Central memory CD8-positive, alpha-beta T cell (primary cell): ENCODE measurements at regions not wholly inside any gene's neighbourhood (a gene's known extent, or its start where the extent isn't known, plus 50 kb on each side); places are given as distances from the start of the nearest gene placed in this dataset.

ENCODE experiments used
- ATAC-seq: fragments of 150-1000 bp; cut with Tn5 transposase; replicated peaks from 2 replicates; pipeline ENCODE4 v1.10.0; 2022; ENCODE audit warnings: mild to moderate bottlenecking, moderate FRiP score, moderate number of reproducible peaks; ENCODE audit not compliant: poor library complexity, severe bottlenecking; ENCODE audit errors: extremely low read depth
- DNase-seq, 2 donors: peaks; one replicate each; pipeline ENCODE4 v3.0.0; 2021; ENCODE audit warnings: low spot score in 2 of 2
- H3K27ac Mint-ChIP-seq: one replicate; pipeline ENCODE4 v1.8.0; 2022; ENCODE audit warnings: low read depth, mild to moderate bottlenecking, moderate library complexity, mixed read lengths
- H3K27me3 Mint-ChIP-seq: one replicate; pipeline ENCODE4 v1.8.0; 2022; ENCODE audit warnings: mixed read lengths
- H3K36me3 Mint-ChIP-seq: one replicate; pipeline ENCODE4 v1.8.0; 2022; ENCODE audit warnings: mild to moderate bottlenecking, moderate library complexity, mixed read lengths; ENCODE audit not compliant: insufficient read depth
- H3K4me1 Mint-ChIP-seq: one replicate; pipeline ENCODE4 v1.8.0; 2022; ENCODE audit warnings: mixed read lengths
- H3K4me3 Mint-ChIP-seq: one replicate; pipeline ENCODE4 v1.8.0; 2022; ENCODE audit warnings: mild to moderate bottlenecking, moderate library complexity, mixed read lengths
- H3K9me3 Mint-ChIP-seq: one replicate; pipeline ENCODE4 v1.8.0; 2022; ENCODE audit warnings: mixed read lengths

- Mint-ChIP-seq H3K27me3 (peaks cover 37% of the 10 kb centered on the region), H3K4me1 (no peaks in the 10 kb centered on the region), H3K36me3 (no peaks in the 10 kb centered on the region), H3K27ac (no peak overlapping the region), H3K4me3 (no peak overlapping the region), H3K9me3 (no peaks in the 10 kb centered on the region)
- no peak for DNase-seq
- ATAC-seq: no peak
Observed at GRCh38 chr12:97336900-97337751, 125.5 kb upstream of the RMST start.

- no peak for ATAC-seq
- H3K4me1 Mint-ChIP-seq: no peaks in the 10 kb centered on the region
- H3K9me3 Mint-ChIP-seq: no peaks in the 10 kb centered on the region
- H3K27ac Mint-ChIP-seq: no peak overlapping the region
- no peak overlapping the region for H3K4me3 Mint-ChIP-seq
- DNase-seq: no peak
- H3K27me3 Mint-ChIP-seq: peaks cover 25% of the 10 kb centered on the region
- H3K36me3 Mint-ChIP-seq: no peaks in the 10 kb centered on the region
Observed at GRCh38 chr12:97342130-97342529, 120.5 kb upstream of the RMST start.

GRCh38 chr12:97347956-97348355, 114.6 kb upstream of the RMST start:
- Mint-ChIP-seq H3K4me3 (no peak overlapping the region), H3K27me3 (no peaks in the 10 kb centered on the region), H3K9me3 (no peaks in the 10 kb centered on the region), H3K27ac (no peak overlapping the region), H3K36me3 (no peaks in the 10 kb centered on the region), H3K4me1 (no peaks in the 10 kb centered on the region)
- no peak for ATAC-seq
- DNase-seq: no peak

GRCh38 chr12:97358361-97358760, 104.2 kb upstream of the RMST start:
- Mint-ChIP-seq H3K27me3 (peaks cover 28% of the 10 kb centered on the region), H3K36me3 (no peaks in the 10 kb centered on the region)
- no peak for ATAC-seq

GRCh38 chr12:97359021-97359690, 103.4 kb upstream of the RMST start:
- DNase-seq: no peak
- no peak overlapping the region for H3K27ac Mint-ChIP-seq
- H3K4me3 Mint-ChIP-seq: no peak overlapping the region
- H3K27me3 Mint-ChIP-seq: peaks cover 28% of the 10 kb centered on the region
- H3K4me1 Mint-ChIP-seq: no peaks in the 10 kb centered on the region
- no peaks in the 10 kb centered on the region for H3K36me3 Mint-ChIP-seq
- peaks cover 10% of the 10 kb centered on the region for H3K9me3 Mint-ChIP-seq
- no peak for ATAC-seq

More at GRCh38 chr12:97358361-97358760, 104.2 kb upstream of the RMST start:
- Mint-ChIP-seq H3K27ac (no peak overlapping the region), H3K4me3 (no peak overlapping the region), H3K4me1 (no peaks in the 10 kb centered on the region), H3K9me3 (peaks cover 10% of the 10 kb centered on the region)
- no peak for DNase-seq

- DNase-seq (no peak), ATAC-seq (no peak)
- H3K4me3 Mint-ChIP-seq: no peak overlapping the region
- no peaks in the 10 kb centered on the region for H3K4me1 Mint-ChIP-seq
- no peak overlapping the region for H3K27ac Mint-ChIP-seq
- no peaks in the 10 kb centered on the region for H3K36me3 Mint-ChIP-seq
- H3K27me3 Mint-ChIP-seq: peaks cover 29% of the 10 kb centered on the region
- H3K9me3 Mint-ChIP-seq: peaks cover 4% of the 10 kb centered on the region
Observed at GRCh38 chr12:97363693-97364092, 98.9 kb upstream of the RMST start.

- no peak for ATAC-seq
- Mint-ChIP-seq H3K9me3 (peaks cover 4% of the 10 kb centered on the region), H3K36me3 (no peaks in the 10 kb centered on the region), H3K27ac (no peak overlapping the region), H3K27me3 (peaks cover 22% of the 10 kb centered on the region), H3K4me1 (no peaks in the 10 kb centered on the region), H3K4me3 (no peak overlapping the region)
- DNase-seq: no peak
Observed at GRCh38 chr12:97368462-97369163, 94.0 kb upstream of the RMST start.

GRCh38 chr12:97375310-97375709, 87.3 kb upstream of the RMST start:
- Mint-ChIP-seq H3K27me3 (no peaks in the 10 kb centered on the region), H3K9me3 (no peaks in the 10 kb centered on the region), H3K27ac (no peak overlapping the region), H3K4me3 (no peak overlapping the region), H3K4me1 (no peaks in the 10 kb centered on the region), H3K36me3 (no peaks in the 10 kb centered on the region)
- ATAC-seq (no peak), DNase-seq (no peak)

- no peak for DNase-seq
Observed at GRCh38 chr12:97380440-97380839, 82.2 kb upstream of the RMST start.

GRCh38 chr12:97385121-97385520, 77.5 kb upstream of the RMST start:
- H3K4me1 Mint-ChIP-seq: no peaks in the 10 kb centered on the region
- H3K36me3 Mint-ChIP-seq: no peaks in the 10 kb centered on the region
- H3K27me3 Mint-ChIP-seq: peaks cover 9% of the 10 kb centered on the region
- peaks cover 6% of the 10 kb centered on the region for H3K9me3 Mint-ChIP-seq
- ATAC-seq (no peak), DNase-seq (no peak)
- H3K27ac Mint-ChIP-seq: no peak overlapping the region
- no peak overlapping the region for H3K4me3 Mint-ChIP-seq

More at GRCh38 chr12:97380440-97380839, 82.2 kb upstream of the RMST start:
- Mint-ChIP-seq H3K4me3 (no peak overlapping the region), H3K27me3 (no peaks in the 10 kb centered on the region), H3K9me3 (no peaks in the 10 kb centered on the region), H3K4me1 (no peaks in the 10 kb centered on the region), H3K27ac (no peak overlapping the region), H3K36me3 (no peaks in the 10 kb centered on the region)
- ATAC-seq: no peak

- Mint-ChIP-seq H3K4me3 (no peak overlapping the region), H3K36me3 (no peaks in the 10 kb centered on the region), H3K4me1 (no peaks in the 10 kb centered on the region), H3K27me3 (peaks cover 9% of the 10 kb centered on the region), H3K9me3 (peaks cover 6% of the 10 kb centered on the region), H3K27ac (no peak overlapping the region)
- ATAC-seq (no peak), DNase-seq (no peak)
Observed at GRCh38 chr12:97386133-97386581, 76.4 kb upstream of the RMST start.

GRCh38 chr12:97387844-97388243, 74.8 kb upstream of the RMST start:
- peaks cover 6% of the 10 kb centered on the region for H3K9me3 Mint-ChIP-seq
- no peak overlapping the region for H3K27ac Mint-ChIP-seq
- H3K36me3 Mint-ChIP-seq: no peaks in the 10 kb centered on the region
- ATAC-seq (no peak), DNase-seq (no peak)
- no peaks in the 10 kb centered on the region for H3K4me1 Mint-ChIP-seq
- H3K27me3 Mint-ChIP-seq: peaks cover 9% of the 10 kb centered on the region
- no peak overlapping the region for H3K4me3 Mint-ChIP-seq
